H9 (cell line): ENCODE measurements at regions not wholly inside any gene's neighbourhood (a gene's known extent, or its start where the extent isn't known, plus 50 kb on each side); places are given as distances from the start of the nearest gene placed in this dataset.

Source experiments
- DNase-seq: peaks from one replicate; pipeline ENCODE4 v3.0.0-alpha.2; 2017
- H2AFZ ChIP-seq: one replicate; pipeline ENCODE4 v1.6.1; 2013; ENCODE audit warnings: mild to moderate bottlenecking, low read length, control low read depth, moderate library complexity
- H2AK5ac ChIP-seq: 2 replicates; pipeline ENCODE4 v1.6.1; 2013; ENCODE audit warnings: low read length, control low read depth, mixed read lengths; ENCODE audit not compliant: insufficient read length
- H2BK120ac ChIP-seq: one replicate; pipeline ENCODE4 v1.6.1; 2013; ENCODE audit warnings: low read depth, mild to moderate bottlenecking, low read length, control low read depth, inconsistent platforms; ENCODE audit not compliant: poor library complexity, severe bottlenecking
- H2BK12ac ChIP-seq: 2 replicates; pipeline ENCODE4 v1.6.1; 2013; ENCODE audit warnings: low read length, control low read depth, mixed read lengths, low read depth; ENCODE audit not compliant: insufficient read length
- H2BK15ac ChIP-seq: 2 replicates; pipeline ENCODE4 v1.6.1; 2013; ENCODE audit warnings: low read depth, low read length, control low read depth
- H2BK20ac ChIP-seq: one replicate; pipeline ENCODE4 v1.6.1; 2013; ENCODE audit warnings: low read depth, mild to moderate bottlenecking, low read length, control low read depth, inconsistent platforms; ENCODE audit not compliant: poor library complexity, severe bottlenecking
- H2BK5ac ChIP-seq: 2 replicates; pipeline ENCODE4 v1.6.1; 2013; ENCODE audit warnings: low read length, control low read depth, mixed read lengths; ENCODE audit not compliant: insufficient read length
- H3K14ac ChIP-seq: 2 replicates; pipeline ENCODE4 v1.6.1; 2013; ENCODE audit warnings: low read length, control low read depth; ENCODE audit not compliant: insufficient read depth
- H3K18ac ChIP-seq: 2 replicates; pipeline ENCODE4 v1.6.1; 2013; ENCODE audit warnings: low read depth, mild to moderate bottlenecking, mixed read lengths, low read length, control low read depth; ENCODE audit not compliant: insufficient read length
- H3K23ac ChIP-seq: 2 replicates; pipeline ENCODE4 v1.6.1; 2013; ENCODE audit warnings: low read length, control low read depth, mixed read lengths, low read depth; ENCODE audit not compliant: insufficient read length
- H3K23me2 ChIP-seq: 2 replicates; pipeline ENCODE4 v1.6.1; 2013; ENCODE audit warnings: low read depth, mild to moderate bottlenecking, mixed read lengths, low read length, control low read depth; ENCODE audit not compliant: insufficient read length, poor library complexity, severe bottlenecking
- H3K27ac ChIP-seq: 2 replicates; pipeline ENCODE4 v1.5.1; 2013; ENCODE audit warnings: low read length, control low read depth, mixed read lengths, low read depth; ENCODE audit not compliant: insufficient read length
- H3K27me3 ChIP-seq: 2 replicates; pipeline ENCODE4 v1.6.1; 2013; ENCODE audit warnings: low read length, control low read depth, inconsistent platforms; ENCODE audit not compliant: insufficient read depth
- H3K4ac ChIP-seq: 2 replicates; pipeline ENCODE4 v1.6.1; 2013; ENCODE audit warnings: low read depth, mild to moderate bottlenecking, control low read depth, inconsistent platforms, low read length, moderate library complexity
- H3K4me1 ChIP-seq: 2 replicates; pipeline ENCODE4 v1.6.1; 2013; ENCODE audit warnings: low read length, control low read depth, inconsistent platforms; ENCODE audit not compliant: insufficient read depth
- H3K4me2 ChIP-seq: 2 replicates; pipeline ENCODE4 v1.6.1; 2013; ENCODE audit warnings: low read length, control low read depth, mixed read lengths; ENCODE audit not compliant: insufficient read length, insufficient read depth
- H3K56ac ChIP-seq: 2 replicates; pipeline ENCODE4 v1.6.1; 2013; ENCODE audit warnings: low read depth, mild to moderate bottlenecking, mixed read lengths, low read length, control low read depth; ENCODE audit not compliant: insufficient read length
- H3K79me1 ChIP-seq: 2 replicates; pipeline ENCODE4 v1.6.1; 2013; ENCODE audit warnings: low read depth, mild to moderate bottlenecking, moderate library complexity, low read length, control low read depth, inconsistent platforms; ENCODE audit not compliant: insufficient read depth, poor library complexity, severe bottlenecking
- H3K79me2 ChIP-seq: 2 replicates; pipeline ENCODE4 v1.6.1; 2013; ENCODE audit warnings: low read length, control low read depth, inconsistent platforms; ENCODE audit not compliant: insufficient read depth
- H3K9ac ChIP-seq: 2 replicates; pipeline ENCODE4 v1.6.1; 2013; ENCODE audit warnings: low read length, control low read depth, mixed read lengths; ENCODE audit not compliant: insufficient read length; ENCODE audit errors: extremely low read depth
- H3K9me3 ChIP-seq: one replicate; pipeline ENCODE4 v1.6.1; 2013; ENCODE audit warnings: low read depth, low read length, inconsistent platforms; ENCODE audit not compliant: control insufficient read depth
- H3T11ph ChIP-seq: one replicate; pipeline ENCODE4 v1.6.1; 2013; ENCODE audit warnings: mild to moderate bottlenecking, low read length, control low read depth, inconsistent platforms
- H4K20me1 ChIP-seq: one replicate; pipeline ENCODE4 v1.6.1; 2013; ENCODE audit not compliant: control insufficient read depth, insufficient read length, insufficient read depth
- H4K5ac ChIP-seq: 2 replicates; pipeline ENCODE4 v1.6.1; 2013; ENCODE audit warnings: low read depth, mild to moderate bottlenecking, mixed read lengths, low read length, control low read depth; ENCODE audit not compliant: insufficient read length
- H4K8ac ChIP-seq: replicated peaks from 2 replicates; pipeline ENCODE4 v1.6.1; 2013; ENCODE audit warnings: low read length, control low read depth, mixed read lengths, low read depth; ENCODE audit not compliant: insufficient read length
- H4K91ac ChIP-seq: 2 replicates; pipeline ENCODE4 v1.6.1; 2013; ENCODE audit warnings: low read depth, mild to moderate bottlenecking, moderate library complexity, mixed read lengths, low read length, control low read depth; ENCODE audit not compliant: insufficient read length
- H3K27ac Mint-ChIP-seq, 3 experiments: 2 replicates in 2 of 3; 3 replicates in 1 of 3; pipeline ENCODE4 v1.8.0; 2020 to 2021; ENCODE audit warnings: mixed read lengths in 3 of 3, mild to moderate bottlenecking in 1 of 3, moderate library complexity in 1 of 3
- H3K27me3 Mint-ChIP-seq: 2 replicates; pipeline ENCODE4 v1.8.0; 2021; ENCODE audit warnings: low read depth, mild to moderate bottlenecking, moderate library complexity, mixed read lengths
- H3K36me3 Mint-ChIP-seq, 3 experiments: 2 replicates in 2 of 3; 3 replicates in 1 of 3; pipeline ENCODE4 v1.8.0; 2020 to 2021; ENCODE audit warnings: low read depth in 3 of 3, mixed read lengths in 3 of 3; ENCODE audit not compliant: insufficient read depth in 1 of 3
- H3K4me1 Mint-ChIP-seq, 2 experiments: 2 replicates each; pipeline ENCODE4 v1.8.0; 2020; ENCODE audit warnings: mixed read lengths in 2 of 2
- H3K4me3 Mint-ChIP-seq, 2 experiments: 2 replicates in 1 of 2; 3 replicates in 1 of 2; pipeline ENCODE4 v1.8.0; 2020 to 2021; ENCODE audit warnings: mild to moderate bottlenecking in 2 of 2, mixed read lengths in 2 of 2, moderate library complexity in 1 of 2
- H3K9me3 Mint-ChIP-seq, 2 experiments: 2 replicates in 1 of 2; 3 replicates in 1 of 2; pipeline ENCODE4 v1.8.0; 2020; ENCODE audit warnings: mild to moderate bottlenecking in 2 of 2, mixed read lengths in 2 of 2, moderate library complexity in 1 of 2
- CTCF ChIP-seq: fragments of 200-600 bp; sonication (generic); conservative IDR thresholded peaks from 3 replicates; pipeline ENCODE4 v1.8.0; 2021; ENCODE audit warnings: antibody characterized with exemption, mild to moderate bottlenecking

DNA sequence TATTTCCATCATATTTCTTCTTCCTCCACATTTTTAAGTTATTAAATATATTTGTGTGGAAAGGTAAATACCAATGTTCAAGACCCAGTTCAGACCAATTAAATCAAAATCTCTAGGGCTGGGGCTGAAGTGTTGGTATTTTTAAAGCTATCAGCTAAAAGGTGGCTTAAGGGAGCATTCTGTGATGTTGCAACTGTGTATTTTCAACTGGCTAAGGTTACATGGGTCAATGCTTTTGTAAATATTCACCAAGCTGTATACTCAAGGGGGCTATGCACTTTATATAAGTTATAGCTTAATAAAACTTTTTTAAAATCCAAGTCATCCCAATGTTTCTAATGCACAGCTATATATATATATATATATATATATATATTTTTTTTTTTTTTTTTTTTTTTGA is 316.9 kb upstream of the GRM3 start:
- Histone ChIP-seq H2BK15ac (no peak overlapping the region), H3K9me3 (no peaks in the 10 kb centered on the region), H4K20me1 (no peaks in the 10 kb centered on the region), H4K91ac (no peak overlapping the region), H3K14ac (no peak overlapping the region), H2BK120ac (no peak overlapping the region), H3K23ac (no peak overlapping the region), H3K23me2 (peaks cover 2% of the 10 kb centered on the region), H3K27me3 (no peaks in the 10 kb centered on the region), H2AK5ac (no peak overlapping the region), H4K5ac (no peak overlapping the region), H3K79me2 (no peaks in the 10 kb centered on the region), H2BK5ac (no peak overlapping the region), H3K4ac (no peak overlapping the region), H3K4me1 (no peaks in the 10 kb centered on the region), H3K9ac (no peak overlapping the region), H3K4me2 (no peak overlapping the region), H3T11ph (no peak overlapping the region), H2BK12ac (no peak overlapping the region), H3K18ac (no peak overlapping the region), H2BK20ac (no peak overlapping the region), H3K27ac (no peak overlapping the region), H3K79me1 (no peaks in the 10 kb centered on the region), H2AFZ (no peak overlapping the region), H4K8ac (no peak overlapping the region), H3K56ac (no peak overlapping the region)
- peaks cover 0 to 5% (median 0%) of the 10 kb centered on the region in 3 experiments; a peak in 2 of 7 replicates for H3K36me3 Mint-ChIP-seq
- H3K27me3 Mint-ChIP-seq = no peaks in the 10 kb centered on the region
- H3K27ac Mint-ChIP-seq = no peak overlapping the region
- no peak overlapping the region for H3K4me3 Mint-ChIP-seq
- no peak for DNase-seq
- H3K9me3 Mint-ChIP-seq = peaks cover 2% of the 10 kb centered on the region in 2 experiments; a peak in 2 of 5 replicates
- no peak for TF ChIP-seq CTCF
- H3K4me1 Mint-ChIP-seq = peaks cover 14 to 18% of the 10 kb centered on the region in 2 experiments
